ENCODE measurements at regions not wholly inside any gene's neighbourhood (a gene's known extent, or its start where the extent isn't known, plus 50 kb on each side); places are given as distances from the start of the nearest gene placed in this dataset.
"Not testable (repeated sequence)": the region's sequence is repeated elsewhere in the genome, so short reads cannot be mapped to it uniquely, and the experiment has no call there.

DNA sequence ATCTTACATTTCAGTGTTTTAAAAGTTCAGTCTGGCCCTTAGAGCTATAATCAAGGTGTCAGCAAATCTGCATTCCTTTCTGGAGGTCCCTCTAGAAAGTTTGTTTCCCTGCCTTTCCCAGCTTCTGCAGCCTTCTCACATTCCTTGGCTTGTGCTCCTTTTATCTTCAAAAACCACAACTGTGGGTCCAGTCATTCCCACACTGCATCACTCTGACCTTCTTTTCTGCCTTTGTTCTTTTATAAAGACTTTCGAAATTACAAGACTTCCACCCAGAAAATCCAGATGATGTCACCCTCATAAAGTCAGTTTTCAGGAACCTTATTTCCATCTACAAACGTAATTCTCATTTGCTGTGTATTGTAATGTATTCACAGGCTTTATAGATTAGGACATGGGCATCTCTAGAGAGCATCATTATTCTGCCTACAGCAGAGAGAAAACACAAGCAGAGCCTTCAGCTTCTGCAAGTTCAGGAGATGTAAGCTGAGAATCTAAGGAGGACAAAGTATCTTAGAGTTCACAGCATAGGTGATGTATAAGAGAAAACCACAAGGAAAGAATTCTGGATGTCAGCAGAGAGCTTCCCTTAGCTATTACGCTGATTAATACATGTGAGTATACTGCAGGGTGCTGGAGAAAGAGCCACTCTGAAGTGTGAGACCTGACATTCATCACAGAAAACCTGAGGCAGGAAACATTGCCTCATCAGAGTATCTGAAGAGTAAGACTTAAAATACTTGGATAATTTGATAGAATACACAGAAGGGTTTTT is 1100.2 kb downstream of the CBLN2 start:
- DNase-seq, result no peak

- DNase-seq, result no peak
Observed at GRCh38 chr18:71442731-71443141, 1101.4 kb downstream of the CBLN2 start.

- DNase-seq, result no peak
Observed at GRCh38 chr18:71441156-71441555, 1103.0 kb downstream of the CBLN2 start.

- DNase-seq, result no peak
Observed at GRCh38 chr18:71437511-71437910, 1106.6 kb downstream of the CBLN2 start.

DNA sequence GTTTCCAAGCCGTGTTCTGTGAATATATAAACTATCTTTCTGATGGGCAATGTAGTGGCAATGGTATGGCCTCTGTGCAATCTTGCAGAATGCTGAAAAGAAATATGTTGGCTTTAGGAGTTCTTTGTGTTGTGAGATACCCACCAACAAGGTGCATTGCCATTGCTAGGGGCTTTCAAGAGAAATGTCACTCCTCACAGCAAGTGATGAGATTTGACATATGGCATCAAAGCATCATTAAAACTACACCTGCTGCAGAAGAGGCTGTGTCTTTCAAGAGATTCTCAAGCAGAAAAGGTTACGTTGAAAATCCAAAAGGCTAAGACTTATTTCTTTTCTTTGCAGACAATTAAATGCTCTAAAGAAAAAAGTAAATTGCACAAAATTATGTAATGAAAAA is 1110.8 kb downstream of the CBLN2 start:
- no peak for DNase-seq

GRCh38 chr18:71431689-71432088 is 1112.5 kb downstream of the CBLN2 start:
- no peak for DNase-seq

- no peak for DNase-seq
Observed at GRCh38 chr18:71431171-71431570, 1113.0 kb downstream of the CBLN2 start.

GRCh38 chr18:71426441-71426840 is 1117.7 kb downstream of the CBLN2 start:
- no peak for DNase-seq

DNA sequence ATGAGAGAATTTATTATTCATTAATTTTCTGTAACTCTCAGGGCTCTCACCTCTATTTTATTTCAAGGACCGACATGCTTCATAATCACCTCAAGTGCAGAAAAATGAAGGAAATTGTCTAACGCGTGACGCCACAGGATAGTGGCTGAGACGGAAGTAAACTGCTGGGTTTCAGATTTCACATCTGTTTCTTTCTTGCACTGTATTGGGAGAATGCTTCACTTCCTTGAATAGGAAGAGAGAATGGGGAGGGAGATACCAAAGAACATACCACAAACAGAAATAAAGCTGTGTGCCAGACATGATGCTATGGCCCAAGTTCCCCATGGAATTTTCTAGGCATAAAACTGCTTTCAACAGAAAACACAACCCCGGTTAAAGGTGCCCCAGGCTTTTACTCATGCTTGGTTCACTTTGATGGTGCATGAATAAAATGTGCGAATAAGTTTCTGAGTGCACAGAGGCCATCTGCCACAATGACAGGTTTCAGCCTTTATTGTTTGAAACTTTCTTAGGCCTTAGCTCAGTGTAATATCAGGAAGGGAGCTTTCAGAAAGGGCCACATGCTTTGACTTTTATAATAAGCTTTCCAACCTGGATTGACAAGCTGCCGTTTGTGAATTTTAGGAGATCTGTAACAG is 1116.4 kb downstream of the SOCS6 start:
- no peak for DNase-seq

GRCh38 chr18:71403501-71403900 is 1114.7 kb downstream of the SOCS6 start:
- DNase-seq, result no peak

- no peak for DNase-seq
Observed at GRCh38 chr18:71398531-71398930, 1109.7 kb downstream of the SOCS6 start.

- no peak for DNase-seq
Observed at GRCh38 chr18:71388148-71388547, 1099.3 kb downstream of the SOCS6 start.

- DNase-seq, result no peak
Observed at GRCh38 chr18:71374294-71375000, 1085.6 kb downstream of the SOCS6 start.

DNA sequence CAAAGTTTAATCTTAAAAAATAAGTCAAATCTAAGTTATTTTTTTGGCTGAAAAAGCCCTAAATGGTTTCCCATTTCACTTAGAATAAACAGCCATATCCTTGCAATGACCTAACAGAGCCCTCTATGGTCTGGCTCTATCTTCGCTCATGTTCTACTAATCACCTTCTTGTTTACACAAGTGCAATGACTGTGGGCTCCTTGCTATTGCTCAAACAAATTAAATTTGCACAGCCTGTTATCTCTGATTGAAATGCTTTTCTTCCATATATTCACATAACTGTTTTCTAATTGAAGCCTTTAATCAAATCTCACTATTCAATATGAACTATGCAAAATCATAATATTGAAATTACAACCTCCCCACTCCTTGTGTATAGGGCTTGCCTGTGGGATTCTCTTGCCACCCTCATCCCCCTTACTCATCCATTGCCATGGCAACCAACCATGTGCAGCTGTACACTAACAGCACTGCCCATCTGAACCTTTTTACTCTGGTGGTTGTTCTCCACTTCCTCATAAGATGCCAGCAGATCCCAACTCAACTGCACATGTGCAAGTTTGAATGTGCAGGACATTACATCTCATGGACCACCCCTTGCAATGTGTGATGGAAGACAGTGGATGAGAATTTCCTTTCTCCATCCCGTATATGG is 1083.2 kb downstream of the SOCS6 start:
- no peak for DNase-seq

DNA sequence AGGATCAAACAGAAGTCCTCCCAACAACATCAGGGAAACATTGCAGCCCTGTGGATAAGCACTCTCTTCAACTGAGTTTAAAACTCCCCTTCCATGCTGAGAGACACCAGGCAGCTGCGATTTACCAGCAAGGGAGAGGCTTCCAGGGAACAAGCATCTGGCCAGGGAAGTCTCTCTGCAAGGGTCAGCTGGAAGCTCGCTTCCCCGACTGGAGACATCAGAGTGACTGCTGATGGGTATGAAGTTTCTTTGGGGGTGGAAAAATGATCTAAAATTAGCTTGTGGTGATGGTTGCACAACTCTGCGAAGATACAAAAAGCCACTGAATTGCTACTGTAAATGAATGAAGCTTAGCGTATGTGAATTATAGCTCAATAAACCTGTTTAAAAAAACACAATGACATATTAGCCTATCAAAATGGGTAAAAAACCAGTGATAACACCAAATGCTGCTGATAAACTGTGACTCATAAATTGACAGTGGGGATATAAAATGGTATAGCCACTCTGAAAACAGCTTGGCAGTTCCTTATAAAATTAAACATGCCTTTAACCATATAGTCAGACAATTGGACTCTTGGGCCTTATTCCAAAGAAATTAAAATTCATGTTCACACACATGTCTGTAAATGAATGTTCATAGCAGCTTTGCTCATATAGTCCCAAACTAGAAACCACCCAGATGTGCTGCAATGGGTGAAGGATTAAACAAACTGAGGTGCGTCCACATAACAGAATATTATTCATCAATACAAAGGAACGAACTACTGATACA is 1082.0 kb downstream of the SOCS6 start:
- DNase-seq, result no peak

- no peak for DNase-seq
Observed at GRCh38 chr18:71370095-71370494, 1081.2 kb downstream of the SOCS6 start.

- DNase-seq, result no peak
Observed at GRCh38 chr18:71362140-71362539, 1073.3 kb downstream of the SOCS6 start.

- DNase-seq, result not testable (repeated sequence)
Observed at GRCh38 chr18:71355599-71355998, 1066.8 kb downstream of the SOCS6 start.

DNA sequence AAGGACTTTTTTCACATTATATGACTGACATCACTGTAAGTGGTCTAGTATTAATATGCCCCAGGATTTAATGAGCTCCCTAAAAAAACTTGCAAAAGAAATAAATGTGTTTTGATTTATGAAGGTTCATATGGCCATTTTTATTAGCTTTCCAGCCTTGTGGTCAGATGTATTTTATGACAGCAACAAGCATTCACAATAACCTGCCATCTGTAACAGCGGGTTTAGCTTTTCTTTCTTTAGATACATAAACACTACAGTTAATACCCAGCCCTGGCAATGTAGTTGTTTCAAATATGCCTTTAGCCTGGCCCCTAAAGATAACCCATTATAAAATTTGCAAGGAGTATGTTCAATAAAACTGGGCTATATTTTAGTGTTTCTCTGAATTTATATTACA is 1063.8 kb downstream of the SOCS6 start:
- no peak for DNase-seq

GRCh38 chr18:71336576-71337210 is 1047.8 kb downstream of the SOCS6 start:
- DNase-seq, result no peak

- no peak for DNase-seq
Observed at GRCh38 chr18:71329563-71329962, 1040.7 kb downstream of the SOCS6 start.

DNA sequence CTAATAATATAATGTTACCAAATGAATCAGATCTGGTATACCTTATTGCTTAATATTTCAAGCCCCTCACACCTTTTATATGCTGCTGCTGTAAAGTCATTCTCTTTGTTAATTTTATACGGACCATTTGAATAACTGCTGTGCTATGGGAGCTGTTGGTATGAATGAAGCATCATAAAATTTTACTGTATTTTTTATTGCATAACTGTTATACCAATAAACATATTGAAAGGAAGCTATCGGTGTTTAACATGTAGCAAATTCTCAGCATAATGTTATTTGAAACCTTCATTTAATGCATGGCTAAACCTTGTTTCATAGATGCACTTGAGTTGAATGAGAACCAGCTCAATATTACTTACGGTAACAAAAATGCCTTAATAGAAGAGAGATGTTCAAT is 1040.3 kb downstream of the SOCS6 start:
- DNase-seq, result no peak

Data from activated effector memory CD4-positive, alpha-beta T cell treated with anti-CD3 and anti-CD28 coated beads, Interleukin-2, amount 50 U/mL, for 16 hours (primary cell).